Parathyroid adenoma (tissue), 2 donors: ENCODE measurements at regions not wholly inside any gene's neighbourhood (a gene's known extent, or its start where the extent isn't known, plus 50 kb on each side); places are given as distances from the start of the nearest gene placed in this dataset.

Source experiments
- H2AFZ ChIP-seq: fragments of 300-600 bp; sonication (generic); one replicate; pipeline ENCODE4 v1.7.0; 2017; ENCODE audit warnings: antibody characterized with exemption, mild to moderate bottlenecking
- H3K27ac ChIP-seq: fragments of 300-600 bp; sonication (generic); one replicate; pipeline ENCODE4 v1.7.0; 2017
- H3K27me3 ChIP-seq: fragments of 300-600 bp; sonication (generic); one replicate; pipeline ENCODE4 v1.7.0; 2017; ENCODE audit warnings: low read length; ENCODE audit not compliant: control insufficient read depth, insufficient read depth
- H3K36me3 ChIP-seq: fragments of 300-600 bp; sonication (generic); one replicate; pipeline ENCODE4 v1.7.0; 2017; ENCODE audit warnings: low read length; ENCODE audit not compliant: control insufficient read depth, insufficient read depth
- H3K4me1 ChIP-seq: fragments of 300-600 bp; sonication (generic); one replicate; pipeline ENCODE4 v1.7.0; 2017; ENCODE audit warnings: control low read depth
- H3K4me2 ChIP-seq: fragments of 300-600 bp; sonication (generic); one replicate; pipeline ENCODE4 v1.7.0; 2017; ENCODE audit warnings: low read length
- H3K4me3 ChIP-seq: fragments of 300-600 bp; sonication (generic); one replicate; pipeline ENCODE4 v1.7.0; 2017; ENCODE audit warnings: low read depth, low read length
- H3K79me2 ChIP-seq: fragments of 300-600 bp; sonication (generic); one replicate; pipeline ENCODE4 v1.7.0; 2017; ENCODE audit warnings: control low read depth
- H3K9ac ChIP-seq: fragments of 300-600 bp; sonication (generic); one replicate; pipeline ENCODE4 v1.7.0; 2017; ENCODE audit warnings: mild to moderate bottlenecking
- H3K9me3 ChIP-seq: fragments of 300-600 bp; sonication (generic); one replicate; pipeline ENCODE4 v1.7.0; 2017; ENCODE audit warnings: low read length; ENCODE audit not compliant: control insufficient read depth
- TF ChIP-seq, protein P1 (sequence below): fragments of 300-600 bp; sonication (generic); IDR thresholded peaks from one replicate; pipeline ENCODE4 v1.7.0; 2017; ENCODE audit warnings: antibody characterized with exemption, mild to moderate bottlenecking
- donor health status: primary hyperparathyroidism.

DNA sequence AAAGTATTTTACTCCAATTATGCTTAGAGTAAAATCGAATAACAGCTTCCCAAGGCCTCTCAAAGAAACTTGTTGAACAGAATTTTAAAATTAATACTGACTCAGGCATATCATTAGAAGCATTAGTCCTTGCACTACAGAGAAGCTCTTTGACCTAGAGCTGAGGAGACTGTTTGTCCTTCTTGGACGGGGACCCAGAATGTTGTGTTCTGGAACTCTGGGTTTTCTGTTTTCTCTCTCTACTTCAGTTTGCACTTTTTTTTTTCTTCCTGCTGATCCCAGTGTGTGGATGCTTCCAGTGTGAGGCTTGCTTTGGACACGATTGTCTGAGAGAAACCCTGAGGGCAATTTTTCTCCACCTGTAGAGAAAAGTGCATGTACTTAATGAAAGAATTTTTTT is 847.6 kb downstream of the SOCS6 start:
- H3K27ac ChIP-seq = no peak overlapping the region
- H3K9ac ChIP-seq = no peak overlapping the region

DNA sequence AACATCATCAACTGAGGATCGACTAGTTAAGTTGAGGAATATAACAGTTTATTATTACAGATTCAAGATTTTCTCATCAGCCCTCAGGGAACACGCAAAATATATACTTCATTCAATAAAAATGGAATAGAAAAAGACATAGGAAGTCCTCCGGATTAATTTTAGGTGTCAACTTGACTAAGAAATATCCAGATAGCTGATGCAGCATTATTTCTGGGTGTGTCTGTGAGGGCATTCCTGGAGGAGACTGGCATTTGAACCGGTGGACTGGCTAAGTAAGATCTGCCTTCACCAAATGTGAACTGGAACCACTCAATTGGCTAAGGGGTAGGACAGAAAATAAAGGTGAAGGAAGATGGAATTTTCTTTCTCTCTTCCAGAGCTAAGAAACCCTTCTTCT is 845.3 kb downstream of the SOCS6 start:
- no peaks in the 10 kb centered on the region for H3K27me3 ChIP-seq
- H3K9ac ChIP-seq = no peak overlapping the region
- H3K4me3 ChIP-seq = no peak overlapping the region
- H3K27ac ChIP-seq = no peak overlapping the region
- H3K4me2 ChIP-seq = no peak overlapping the region
- no peaks in the 10 kb centered on the region for H3K4me1 ChIP-seq
- H3K9me3 ChIP-seq = no peaks in the 10 kb centered on the region
- H2AFZ ChIP-seq = no peak overlapping the region
- no peaks in the 10 kb centered on the region for H3K79me2 ChIP-seq
- TF ChIP-seq, protein P1, sequence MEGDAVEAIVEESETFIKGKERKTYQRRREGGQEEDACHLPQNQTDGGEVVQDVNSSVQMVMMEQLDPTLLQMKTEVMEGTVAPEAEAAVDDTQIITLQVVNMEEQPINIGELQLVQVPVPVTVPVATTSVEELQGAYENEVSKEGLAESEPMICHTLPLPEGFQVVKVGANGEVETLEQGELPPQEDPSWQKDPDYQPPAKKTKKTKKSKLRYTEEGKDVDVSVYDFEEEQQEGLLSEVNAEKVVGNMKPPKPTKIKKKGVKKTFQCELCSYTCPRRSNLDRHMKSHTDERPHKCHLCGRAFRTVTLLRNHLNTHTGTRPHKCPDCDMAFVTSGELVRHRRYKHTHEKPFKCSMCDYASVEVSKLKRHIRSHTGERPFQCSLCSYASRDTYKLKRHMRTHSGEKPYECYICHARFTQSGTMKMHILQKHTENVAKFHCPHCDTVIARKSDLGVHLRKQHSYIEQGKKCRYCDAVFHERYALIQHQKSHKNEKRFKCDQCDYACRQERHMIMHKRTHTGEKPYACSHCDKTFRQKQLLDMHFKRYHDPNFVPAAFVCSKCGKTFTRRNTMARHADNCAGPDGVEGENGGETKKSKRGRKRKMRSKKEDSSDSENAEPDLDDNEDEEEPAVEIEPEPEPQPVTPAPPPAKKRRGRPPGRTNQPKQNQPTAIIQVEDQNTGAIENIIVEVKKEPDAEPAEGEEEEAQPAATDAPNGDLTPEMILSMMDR = no peak
- no peaks in the 10 kb centered on the region for H3K36me3 ChIP-seq

More for the DNA sequence above, 847.6 kb downstream of the SOCS6 start:
- no peaks in the 10 kb centered on the region for H3K79me2 ChIP-seq
- H3K4me3 ChIP-seq = no peak overlapping the region
- no peaks in the 10 kb centered on the region for H3K9me3 ChIP-seq
- TF ChIP-seq, protein P1 = no peak
- no peaks in the 10 kb centered on the region for H3K36me3 ChIP-seq
- no peak overlapping the region for H3K4me2 ChIP-seq
- H2AFZ ChIP-seq = no peak overlapping the region
- no peaks in the 10 kb centered on the region for H3K27me3 ChIP-seq
- H3K4me1 ChIP-seq = no peaks in the 10 kb centered on the region

DNA sequence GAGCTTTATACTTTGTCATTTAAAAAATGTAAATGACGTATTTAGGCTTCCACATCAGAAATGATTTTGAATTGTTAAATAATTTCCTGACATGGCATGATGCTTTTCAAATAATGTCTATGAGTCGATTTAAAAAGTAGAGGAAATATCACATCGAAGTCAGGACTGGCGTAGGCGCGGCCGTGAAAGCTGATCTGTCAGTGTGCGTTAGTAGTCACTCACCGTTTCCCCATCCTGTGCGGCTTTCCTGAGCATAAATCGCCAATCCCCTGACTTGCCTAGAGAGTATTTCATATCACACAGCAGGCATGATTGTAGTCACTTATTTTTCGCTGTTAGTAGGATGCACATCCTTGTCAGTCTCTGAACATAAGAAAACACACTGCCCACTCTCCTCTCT is 843.1 kb downstream of the SOCS6 start:
- no peak overlapping the region for H3K4me3 ChIP-seq
- no peaks in the 10 kb centered on the region for H3K9me3 ChIP-seq
- H2AFZ ChIP-seq = no peak overlapping the region
- no peak overlapping the region for H3K27ac ChIP-seq
- no peak overlapping the region for H3K4me2 ChIP-seq
- TF ChIP-seq, protein P1 = no peak
- no peaks in the 10 kb centered on the region for H3K4me1 ChIP-seq
- H3K79me2 ChIP-seq = no peaks in the 10 kb centered on the region
- no peaks in the 10 kb centered on the region for H3K27me3 ChIP-seq
- no peak overlapping the region for H3K9ac ChIP-seq
- H3K36me3 ChIP-seq = no peaks in the 10 kb centered on the region

DNA sequence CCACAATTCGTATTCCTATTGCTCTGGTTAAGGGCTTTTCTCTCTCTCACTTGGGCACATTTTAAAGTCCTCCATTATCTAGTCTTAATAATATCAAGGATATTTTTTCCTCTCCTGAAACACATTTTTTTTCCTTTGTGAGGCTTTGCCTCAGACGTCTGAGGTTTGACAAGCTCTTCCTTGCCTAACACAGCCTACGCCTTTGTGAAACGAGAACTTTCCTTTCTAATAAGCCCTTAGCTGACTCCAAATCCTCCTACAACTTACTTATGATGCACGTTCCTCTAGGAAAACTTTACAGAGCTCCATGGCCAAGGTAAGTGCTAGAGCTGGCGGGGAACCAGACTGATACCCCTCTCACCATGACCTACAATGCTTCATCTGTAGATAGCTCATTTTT is 841.5 kb downstream of the SOCS6 start:
- Histone ChIP-seq H3K27ac (no peak overlapping the region), H3K4me2 (no peak overlapping the region), H2AFZ (no peak overlapping the region), H3K79me2 (no peaks in the 10 kb centered on the region), H3K9ac (no peak overlapping the region), H3K4me3 (no peak overlapping the region), H3K36me3 (no peaks in the 10 kb centered on the region), H3K4me1 (no peaks in the 10 kb centered on the region), H3K9me3 (no peaks in the 10 kb centered on the region), H3K27me3 (no peaks in the 10 kb centered on the region)
- TF ChIP-seq, protein P1 = no peak

DNA sequence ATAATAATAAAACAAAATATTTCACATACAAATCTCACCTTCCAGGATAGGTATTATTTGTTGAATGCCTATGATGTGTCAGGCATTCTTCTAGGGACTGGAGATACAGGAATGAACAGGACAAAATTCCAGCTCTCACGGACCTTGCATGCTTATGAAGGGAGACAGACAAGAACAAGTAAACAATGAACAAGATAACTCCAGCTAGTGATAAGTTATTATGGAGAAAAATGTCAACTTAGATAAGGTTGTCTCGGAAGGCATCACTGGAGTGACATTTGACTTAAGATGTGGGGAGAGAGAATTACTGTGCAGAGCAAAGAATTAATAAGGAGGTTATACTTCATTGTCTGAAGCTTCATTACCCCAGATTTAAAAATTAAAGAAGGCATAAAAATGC is 836.7 kb downstream of the SOCS6 start:
- H3K4me1 ChIP-seq = no peaks in the 10 kb centered on the region
- no peak overlapping the region for H3K4me2 ChIP-seq
- H3K9me3 ChIP-seq = no peaks in the 10 kb centered on the region
- no peak overlapping the region for H3K9ac ChIP-seq
- H3K27ac ChIP-seq = no peak overlapping the region
- H3K36me3 ChIP-seq = no peaks in the 10 kb centered on the region
- H3K4me3 ChIP-seq = no peak overlapping the region
- TF ChIP-seq, protein P1 = no peak
- no peaks in the 10 kb centered on the region for H3K79me2 ChIP-seq
- no peak overlapping the region for H2AFZ ChIP-seq
- no peaks in the 10 kb centered on the region for H3K27me3 ChIP-seq
